NCI-H446 (cell line): ENCODE measurements at regions not wholly inside any gene's neighbourhood (a gene's known extent, or its start where the extent isn't known, plus 50 kb on each side); places are given as distances from the start of the nearest gene placed in this dataset.
A peak's percentile ranks its signal among the peaks of the same experiment; 100 is the strongest.
"Not testable (repeated sequence)": the region's sequence is repeated elsewhere in the genome, so short reads cannot be mapped to it uniquely, and the experiment has no call there.

Experiments used
- DNase-seq, 2 experiments: peaks; one replicate each; lab custom pipeline; 2025; lab: John Stamatoyannopoulos, UW

DNA sequence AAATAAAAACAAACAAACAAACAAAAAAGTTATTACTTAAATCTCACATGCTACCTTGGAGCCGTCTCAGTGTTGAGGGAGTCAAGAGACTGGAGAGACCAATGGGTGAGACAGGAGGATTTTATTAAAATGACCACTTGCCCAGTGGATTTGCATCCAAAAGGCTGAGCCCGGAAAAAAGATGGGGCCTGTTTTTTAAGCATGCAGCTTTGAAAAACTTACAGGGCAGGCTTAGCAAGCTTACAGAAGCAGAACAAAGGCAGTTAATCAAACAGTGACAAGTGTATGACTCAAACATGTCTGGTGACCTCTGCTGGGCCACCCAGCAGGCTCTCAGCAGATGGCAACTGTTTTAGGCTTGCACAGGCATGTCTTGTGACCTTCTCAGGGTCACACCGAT, 82.5 kb downstream of the POTEH start:
- DNase-seq: not testable (repeated sequence)

DNA sequence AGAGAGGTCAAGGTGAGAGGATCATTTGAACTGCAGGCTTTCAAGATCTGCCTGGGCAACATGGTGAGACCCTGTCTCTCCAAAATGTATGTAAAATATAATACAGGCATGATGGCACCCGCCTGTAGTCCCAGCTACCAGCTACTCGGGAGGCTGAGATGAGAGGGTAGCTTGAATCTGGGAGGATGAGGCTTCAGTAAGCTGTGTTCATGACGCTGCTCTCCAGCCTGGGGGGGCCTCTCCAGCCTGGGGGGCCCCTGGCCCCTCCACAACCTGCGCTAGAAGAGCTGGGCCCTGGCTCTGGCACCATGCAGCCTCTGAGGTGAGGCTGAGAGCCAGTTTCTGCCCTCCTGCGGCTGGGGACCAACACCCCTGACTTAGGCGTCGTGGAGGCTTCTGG, 85.3 kb downstream of the POTEH start:
- DNase-seq: not testable (repeated sequence)

DNA sequence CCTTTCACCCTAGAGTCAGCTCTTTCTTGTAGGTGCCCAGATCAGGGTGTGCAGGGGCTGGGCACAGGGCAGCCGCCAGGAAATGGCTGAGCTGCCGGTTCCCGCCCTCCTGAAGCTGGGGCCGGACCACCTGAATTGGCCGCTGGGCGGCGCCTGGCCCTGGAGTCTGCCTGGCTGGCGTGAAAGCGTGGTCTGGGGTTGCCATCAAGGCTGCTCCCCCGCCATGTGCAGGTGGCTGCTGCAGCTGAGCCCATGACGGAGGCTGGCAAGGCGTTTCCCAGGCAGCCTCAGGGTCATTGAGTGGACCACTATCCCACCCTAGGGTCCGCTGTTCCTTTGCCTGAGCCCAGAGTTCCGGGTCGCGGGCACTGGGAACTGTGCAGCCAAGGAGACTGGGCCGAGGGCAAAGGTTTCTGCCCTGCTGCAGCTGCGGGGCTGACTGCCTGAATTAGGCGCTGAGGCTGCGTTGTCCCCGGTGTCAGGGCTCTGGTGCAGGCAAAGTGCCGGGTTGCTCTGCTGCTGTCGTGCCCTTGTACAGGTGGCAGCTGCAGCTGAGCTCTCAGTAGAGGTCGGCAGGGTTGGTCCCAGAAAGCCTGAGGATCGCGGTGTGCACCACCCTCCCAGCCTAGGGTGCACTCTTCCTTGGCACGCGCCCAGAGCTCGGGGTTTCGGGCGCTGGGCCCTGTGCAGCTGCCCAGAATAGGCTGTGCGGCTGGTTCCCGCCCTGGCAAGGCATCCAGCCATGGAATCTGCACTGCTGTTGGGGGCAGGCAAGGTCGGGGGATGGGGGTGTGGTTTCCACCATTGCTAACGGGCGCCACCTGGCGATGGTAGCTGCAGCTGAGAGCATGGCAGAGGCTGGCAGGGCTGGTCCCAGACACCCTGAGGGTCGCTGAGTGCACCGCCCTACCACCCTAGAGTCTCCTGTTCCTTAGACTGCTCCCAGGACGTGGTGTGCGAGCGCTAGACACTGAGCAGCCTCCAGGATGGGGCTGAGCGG, 86.1 kb downstream of the POTEH start:
- DNase-seq: peak; percentile 48 to 59

DNA sequence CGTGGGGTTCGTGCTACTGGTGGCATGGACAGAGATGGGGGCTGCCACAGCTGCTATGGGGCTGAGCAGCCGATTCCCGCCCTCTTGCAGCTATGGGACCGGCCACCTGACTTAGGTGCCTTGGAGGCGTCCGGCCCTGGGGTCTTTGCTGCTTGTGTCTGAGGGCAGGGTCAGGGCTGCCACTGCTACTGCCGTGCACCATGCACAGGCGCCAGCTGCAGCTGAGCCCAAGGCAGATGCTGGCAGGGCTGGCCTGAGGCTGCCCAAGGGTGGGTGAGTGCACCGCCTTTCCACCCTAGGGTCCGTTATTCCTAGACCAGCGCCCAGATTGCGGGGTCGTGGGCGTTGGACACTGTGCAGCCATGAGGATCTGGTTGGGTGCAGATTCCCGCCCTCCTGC, 86.9 kb downstream of the POTEH start:
- not testable (repeated sequence) for DNase-seq

DNA sequence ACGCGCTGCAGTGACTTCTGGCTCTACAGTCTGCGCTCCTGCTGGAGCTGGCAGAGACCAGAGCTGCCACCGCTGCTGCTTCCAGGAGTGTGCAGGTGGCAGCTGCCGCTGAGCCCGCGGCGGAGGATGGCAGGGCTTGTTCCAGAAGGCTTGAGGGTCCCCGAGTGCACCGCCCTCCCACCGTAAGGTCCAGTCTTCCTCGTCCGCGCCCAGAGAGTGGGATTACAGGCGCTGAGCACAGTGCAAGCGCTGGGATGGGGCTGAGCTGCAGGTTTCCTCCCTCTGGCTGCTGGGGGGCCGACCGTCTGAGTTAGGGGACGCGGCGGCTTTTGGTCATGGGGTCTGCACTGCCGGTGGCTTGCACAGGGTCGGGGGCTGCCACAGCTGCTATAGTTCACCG, 87.3 kb downstream of the POTEH start:
- not testable (repeated sequence) for DNase-seq

DNA sequence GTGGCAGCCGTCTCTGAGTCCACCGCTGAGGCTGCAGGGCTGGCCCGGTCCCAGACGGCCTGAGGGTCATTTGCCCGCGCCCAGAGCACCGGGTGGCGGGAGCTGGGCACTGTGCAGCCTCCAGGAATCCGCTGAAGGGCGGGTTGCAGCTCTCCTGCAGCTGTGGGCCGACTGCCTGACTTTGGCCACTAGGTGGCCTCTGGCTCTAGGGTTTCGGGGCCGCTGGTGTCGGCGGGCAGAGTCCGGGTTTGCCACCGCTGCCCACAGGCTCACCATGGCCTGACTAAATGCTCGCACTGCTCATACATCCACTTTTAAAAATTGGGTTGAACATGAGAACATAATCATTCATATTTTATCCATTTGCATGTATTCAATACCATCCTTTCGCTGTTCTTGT, 87.7 kb downstream of the POTEH start:
- not testable (repeated sequence) for DNase-seq

DNA sequence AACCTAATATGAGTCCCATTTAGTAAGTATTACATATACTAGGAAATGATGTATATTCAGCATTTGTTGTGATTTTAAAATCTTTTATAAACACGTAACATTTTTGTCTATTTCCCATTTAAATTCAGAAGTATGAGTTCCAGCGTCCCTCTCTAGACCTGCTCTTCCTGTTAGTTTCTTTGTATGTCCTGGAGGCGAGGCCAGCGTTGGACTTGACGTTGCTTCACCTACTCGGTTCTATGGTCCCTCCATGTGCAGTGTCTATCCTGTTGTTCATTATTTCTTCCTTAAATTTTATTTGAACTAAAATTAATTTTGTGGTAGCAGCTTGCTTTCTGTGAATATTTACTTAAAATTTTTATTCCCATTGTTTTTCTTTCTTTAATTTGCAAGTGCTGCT, 88.5 kb downstream of the POTEH start:
- DNase-seq: not testable (repeated sequence)

DNA sequence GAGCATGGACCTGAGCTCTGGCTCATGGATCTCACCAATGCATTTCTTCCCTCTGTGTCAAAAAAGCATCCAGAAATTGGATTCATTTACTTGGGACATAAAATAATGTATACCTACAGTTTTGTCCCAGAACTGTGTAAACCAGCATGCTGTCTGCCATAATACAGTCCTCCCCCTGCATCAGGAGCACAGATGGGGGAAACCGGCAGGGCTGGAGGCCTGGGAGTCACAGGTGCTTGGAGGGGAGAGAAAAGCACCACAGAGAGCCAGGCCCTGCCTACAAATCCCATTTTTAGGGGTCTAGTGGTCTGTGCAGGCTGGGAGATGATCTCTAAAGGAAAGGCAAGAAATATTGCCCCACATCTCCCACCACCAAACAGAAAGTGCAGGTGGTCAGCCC, 91.8 kb downstream of the POTEH start:
- not testable (repeated sequence) for DNase-seq

DNA sequence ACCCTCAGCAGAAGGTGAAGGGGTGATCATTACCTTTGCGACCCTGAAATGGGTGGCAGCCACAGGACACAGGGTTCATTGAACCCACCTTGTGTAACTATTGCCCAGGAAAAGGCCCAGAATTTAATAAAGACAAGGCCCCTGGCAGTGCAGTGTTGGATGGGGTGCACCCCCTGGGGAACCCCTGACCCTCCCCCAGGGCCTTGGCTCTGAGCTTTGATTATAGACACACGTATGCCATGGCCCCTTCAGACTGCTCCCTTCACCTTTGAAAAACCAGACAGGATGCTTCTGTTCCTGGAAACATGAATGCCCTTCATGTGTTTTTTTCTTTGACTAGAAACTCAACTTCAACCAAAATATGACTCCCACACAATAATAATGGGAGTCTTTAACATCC, 93.1 kb downstream of the POTEH start:
- not testable (repeated sequence) for DNase-seq

DNA sequence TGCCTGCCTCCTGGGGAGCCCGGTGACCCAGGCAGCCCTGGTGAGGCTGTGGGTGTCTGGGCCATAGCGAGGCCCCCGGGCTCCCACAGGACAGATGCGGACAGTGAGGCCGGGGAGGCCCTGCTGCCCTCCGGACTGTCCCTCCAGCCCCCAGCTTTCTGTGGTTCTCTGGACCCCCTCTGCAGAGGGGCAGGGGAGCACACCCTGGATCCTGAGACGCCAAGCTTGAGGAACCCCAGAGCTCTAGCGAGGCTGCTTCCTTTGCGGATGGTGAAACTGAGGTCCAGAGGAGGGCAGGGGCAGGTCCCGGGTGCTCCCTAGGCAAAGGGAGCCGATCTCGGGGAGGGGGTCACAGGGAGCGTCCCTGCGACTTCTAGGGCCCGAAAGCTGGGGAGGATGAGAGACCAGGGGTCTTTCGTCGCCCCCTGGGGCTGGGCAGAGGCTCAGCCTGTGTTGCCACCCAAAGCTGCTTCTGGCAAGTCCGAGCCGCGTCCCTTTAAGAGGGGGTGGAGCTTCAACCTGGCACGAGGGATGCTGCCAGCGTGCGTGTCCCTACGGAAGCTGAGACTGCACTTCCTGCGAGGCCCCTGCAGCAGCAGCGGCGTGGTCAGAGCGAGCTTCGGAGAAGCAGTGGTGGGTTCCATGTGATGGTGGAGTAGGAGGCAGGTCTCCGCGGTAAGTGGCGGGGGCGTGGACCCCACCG, 94.7 kb downstream of the POTEH start:
- DNase-seq: not testable (repeated sequence)

DNA sequence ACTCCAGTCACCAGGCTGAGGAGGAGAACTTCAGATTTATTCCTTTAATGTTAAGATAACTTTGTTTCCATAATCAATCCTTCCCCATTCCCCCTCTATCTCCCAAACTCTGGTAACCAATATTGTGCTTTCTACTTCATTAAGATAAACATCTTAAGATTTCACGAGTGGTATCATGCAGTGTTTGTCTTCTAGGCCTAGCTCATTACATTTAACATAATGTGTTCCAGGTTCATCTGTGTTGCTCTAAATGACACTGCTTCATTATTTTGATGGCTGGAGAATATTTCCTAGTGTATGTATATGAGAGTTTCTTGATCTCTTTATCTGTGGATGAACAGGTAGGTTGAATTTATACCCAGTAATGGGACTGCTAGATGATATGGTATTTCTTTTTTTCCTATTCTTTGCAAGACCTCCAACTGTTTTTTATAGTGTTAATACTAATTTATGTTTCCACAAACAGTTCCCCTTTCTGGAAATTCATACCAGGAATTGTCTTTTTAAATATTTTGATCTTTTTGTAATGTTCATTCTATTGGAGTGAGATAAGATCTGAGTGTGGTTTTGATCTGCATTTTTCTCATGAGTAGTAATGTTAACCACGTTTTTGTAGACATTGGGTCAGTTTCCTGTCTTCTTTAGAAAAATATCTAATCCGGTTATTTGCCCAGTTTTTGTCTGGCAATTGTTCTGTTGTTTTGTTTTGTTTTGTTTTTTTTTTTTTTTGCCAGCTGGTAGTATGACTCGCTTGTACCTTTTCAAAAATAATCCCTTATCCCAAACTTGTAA, 97.3 kb downstream of the POTEH start:
- not testable (repeated sequence) for DNase-seq

DNA sequence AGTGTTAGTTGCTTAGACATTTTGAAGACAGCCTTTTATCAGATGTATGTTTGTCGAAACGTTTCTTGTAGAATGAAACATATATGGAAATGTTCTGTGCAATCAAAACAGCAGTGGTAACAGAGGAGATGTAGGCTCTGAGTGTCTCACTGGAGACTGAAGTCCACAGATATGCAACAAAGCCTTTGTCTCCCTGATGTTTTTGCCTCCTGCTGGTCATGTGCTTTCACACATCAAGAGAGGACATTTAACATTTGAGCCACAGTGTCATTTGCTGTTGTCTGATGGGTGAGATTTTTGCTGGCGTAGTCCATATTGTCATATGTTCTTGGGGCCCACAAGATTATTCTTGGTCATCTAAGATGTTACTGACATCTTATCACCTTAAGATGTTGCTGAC, 101.7 kb downstream of the POTEH start:
- not testable (repeated sequence) for DNase-seq

DNA sequence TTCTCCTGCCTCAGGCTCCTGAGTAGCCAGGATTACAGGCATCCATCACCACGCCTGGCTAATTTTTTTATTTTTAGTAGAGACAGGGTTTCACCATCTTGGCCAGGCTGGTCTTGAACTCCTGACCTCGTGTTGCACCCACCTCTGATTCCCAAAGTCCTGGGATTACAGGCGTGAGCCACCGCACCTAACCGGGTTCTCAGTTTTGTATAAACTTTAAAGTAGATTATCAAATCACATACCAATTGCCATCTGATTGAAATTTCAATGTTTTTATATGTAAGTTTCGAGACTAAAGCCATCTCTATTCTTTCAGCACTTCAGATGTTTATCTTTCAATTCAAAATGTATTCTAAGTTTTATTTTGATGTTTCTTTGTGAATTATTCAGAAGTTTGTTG, 110.1 kb downstream of the POTEH start:
- not testable (repeated sequence) for DNase-seq

DNA sequence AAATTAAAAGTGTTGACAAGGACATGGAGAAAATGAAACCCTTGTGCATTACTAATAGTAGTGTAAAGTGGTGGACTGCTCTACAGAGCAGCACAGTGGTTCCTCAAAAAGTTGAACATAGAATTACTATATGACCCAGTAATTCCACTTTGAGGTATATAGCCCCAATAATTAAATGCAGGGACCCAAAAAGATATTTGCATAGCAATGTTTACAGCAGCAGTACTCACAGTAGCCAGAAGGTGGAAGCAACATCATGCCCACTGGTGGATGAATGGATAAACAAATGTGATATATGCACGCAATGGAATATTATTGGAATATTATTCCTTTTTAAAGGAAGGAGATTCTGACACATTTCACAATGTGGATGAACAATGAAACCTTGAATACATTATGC, 121.3 kb downstream of the POTEH start:
- DNase-seq: not testable (repeated sequence)

DNA sequence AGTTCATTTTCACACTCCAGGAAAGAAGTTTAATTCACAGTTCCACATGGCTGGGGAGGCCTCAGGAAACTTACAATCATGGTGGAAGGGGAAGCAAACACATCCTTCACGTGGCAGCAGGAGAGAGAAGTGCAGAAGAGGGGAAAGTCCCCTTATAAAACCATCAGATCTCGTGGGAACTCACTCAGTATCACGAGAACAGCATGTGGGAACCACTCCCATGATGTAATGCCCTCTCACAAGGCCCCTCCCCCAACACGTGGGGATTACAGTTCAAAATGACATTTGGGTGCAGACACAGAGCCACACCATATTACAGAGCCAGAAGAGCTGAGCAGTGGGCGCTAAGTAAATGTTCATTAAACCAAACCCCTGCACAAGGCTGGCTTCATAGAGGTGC, 126.0 kb downstream of the POTEH start:
- DNase-seq: not testable (repeated sequence)

DNA sequence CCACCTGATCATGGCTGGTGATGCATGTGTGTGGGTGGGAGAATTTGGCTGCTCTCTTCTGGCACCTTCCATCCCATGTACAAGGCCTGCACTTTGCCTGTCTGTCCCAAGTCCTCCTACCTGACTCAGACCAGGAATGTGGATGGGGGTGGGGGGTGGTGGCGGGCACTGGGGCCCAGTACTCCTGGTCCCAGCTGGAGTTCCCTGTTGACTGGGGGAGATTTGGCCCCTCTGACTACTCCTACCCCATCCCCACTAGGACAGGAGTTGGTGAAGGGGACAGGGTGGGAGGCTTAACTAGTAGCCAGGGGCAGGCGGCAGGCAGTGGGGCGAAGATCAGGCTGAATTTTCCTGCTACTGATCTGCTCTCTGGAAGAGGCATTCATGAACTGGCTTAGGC, 126.6 kb downstream of the POTEH start:
- not testable (repeated sequence) for DNase-seq

DNA sequence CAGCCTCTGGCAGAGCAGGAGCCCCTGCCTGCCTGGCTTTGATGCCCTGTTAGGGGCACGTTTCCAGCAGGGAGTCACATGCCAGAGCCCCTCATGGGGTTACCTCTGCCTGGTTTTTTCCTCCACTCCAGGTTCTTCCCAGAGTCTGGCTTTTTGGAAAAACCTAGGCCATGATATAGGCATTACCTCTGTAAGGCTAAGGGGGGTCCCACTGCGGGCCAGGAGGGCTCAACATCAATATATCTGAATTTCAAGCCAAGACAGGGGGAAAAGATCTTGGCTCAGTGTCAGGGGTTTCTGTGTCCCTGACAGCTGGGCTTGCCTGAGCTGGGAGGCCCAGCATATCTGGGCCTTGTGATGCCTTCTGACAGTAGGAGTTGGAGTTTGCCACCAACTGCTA, 127.4 kb downstream of the POTEH start:
- not testable (repeated sequence) for DNase-seq

DNA sequence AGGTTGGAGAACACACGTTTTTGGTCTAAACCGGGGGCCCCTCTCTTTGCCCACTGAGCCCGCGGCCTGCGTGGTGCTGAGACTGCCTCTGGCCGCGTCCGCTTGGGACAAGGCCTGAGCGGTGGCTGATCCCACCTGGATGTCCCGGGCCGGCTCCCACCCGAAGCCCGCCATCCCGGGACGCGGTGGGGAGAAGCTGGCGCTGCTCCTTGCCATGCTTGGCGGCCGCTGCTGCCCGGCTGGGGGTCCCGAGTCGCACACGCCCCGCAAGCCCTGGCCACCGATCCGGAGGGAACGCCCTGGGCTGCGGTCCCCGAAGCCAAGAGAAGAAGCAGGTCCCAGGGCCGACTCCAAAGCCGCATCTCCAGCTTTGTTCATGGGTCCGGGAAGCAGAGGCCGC, 130.1 kb downstream of the POTEH start:
- DNase-seq: not testable (repeated sequence)

DNA sequence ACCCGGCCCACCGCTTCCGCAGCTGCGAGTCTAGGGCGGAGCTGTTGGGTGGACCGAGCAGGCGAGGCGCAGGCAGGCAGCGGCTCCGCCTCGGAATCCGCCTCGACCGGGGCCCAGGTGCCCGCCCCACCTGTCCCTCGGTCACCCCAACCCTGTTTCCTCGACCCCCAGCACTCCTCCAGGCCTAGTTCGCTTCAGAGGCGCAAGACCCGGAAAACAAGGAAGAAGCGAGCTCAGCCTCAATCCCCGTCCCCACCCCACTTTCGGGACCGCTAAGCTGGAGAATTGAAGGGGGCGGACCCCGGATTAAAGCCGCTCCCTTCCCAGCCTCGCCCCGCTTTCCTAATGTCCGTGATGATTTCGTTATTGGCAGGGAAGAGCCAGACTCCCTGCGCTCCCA, 131.3 kb downstream of the POTEH start:
- not testable (repeated sequence) for DNase-seq

DNA sequence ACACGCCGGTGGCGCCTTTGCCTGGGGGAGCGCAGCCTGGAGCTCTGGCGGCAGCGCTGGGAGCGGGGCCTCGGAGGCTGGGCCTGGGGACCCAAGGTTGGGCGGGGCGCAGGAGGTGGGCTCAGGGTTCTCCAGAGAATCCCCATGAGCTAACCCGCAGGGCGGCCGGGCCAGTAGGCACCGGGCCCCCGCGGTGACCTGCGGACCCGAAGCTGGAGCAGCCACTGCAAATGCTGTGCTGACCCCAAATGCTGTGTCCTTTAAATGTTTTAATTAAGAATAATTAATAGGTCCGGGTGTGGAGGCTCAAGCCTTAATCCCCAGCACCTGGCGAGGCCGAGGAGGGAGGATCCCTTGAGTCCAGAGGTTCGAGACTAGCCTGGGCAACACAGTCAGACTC, 132.2 kb downstream of the POTEH start:
- not testable (repeated sequence) for DNase-seq

DNA sequence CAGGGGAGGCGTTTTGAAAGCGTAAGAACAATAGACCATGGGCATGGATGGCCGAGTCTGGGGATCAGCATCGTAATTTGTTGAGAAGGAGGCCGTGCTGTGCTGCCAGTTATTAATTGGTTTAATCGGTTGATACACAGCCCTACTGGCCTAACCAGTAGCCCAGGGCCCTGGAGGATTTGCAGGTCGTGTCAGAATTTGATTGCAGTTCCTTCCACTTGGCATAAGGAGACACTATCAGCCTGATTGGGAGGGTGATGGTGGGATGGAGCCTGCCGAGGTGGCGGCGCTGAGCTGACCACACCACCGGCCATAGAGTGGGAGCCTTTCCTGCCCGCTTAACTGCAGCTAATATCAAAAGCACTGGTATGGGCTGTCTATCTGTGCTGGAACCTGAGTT, 133.4 kb downstream of the POTEH start:
- DNase-seq: not testable (repeated sequence)

DNA sequence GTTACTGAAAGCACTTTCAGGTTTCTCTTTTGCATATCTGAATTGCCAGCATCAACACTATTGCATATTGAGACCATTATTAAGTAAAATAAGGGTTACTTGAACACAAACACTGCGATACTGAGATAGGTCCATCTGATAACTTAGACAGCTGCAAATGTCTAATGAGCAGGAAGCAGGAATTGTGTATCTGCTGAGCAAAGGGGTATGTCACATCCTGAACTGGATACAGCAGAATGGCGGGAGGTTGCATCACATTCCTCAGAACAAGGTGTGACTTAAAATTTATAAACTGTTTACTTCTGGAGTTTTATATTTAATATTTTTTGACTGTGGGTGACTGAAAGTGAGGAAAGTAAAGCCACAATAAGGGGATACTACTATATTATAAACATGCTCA, 142.4 kb downstream of the POTEH start:
- not testable (repeated sequence) for DNase-seq
